ENCODE measurements at regions not wholly inside any gene's neighbourhood (a gene's known extent, or its start where the extent isn't known, plus 50 kb on each side); places are given as distances from the start of the nearest gene placed in this dataset.

- no peak for DNase-seq (ENCODE audit: low read depth, low spot score)
- no peaks in the 10 kb centered on the region for H3K9me3 ChIP-seq (ENCODE audit: control insufficient read depth, insufficient read depth, low read length)
- no CpG with 5 or more reads among the region's 2 CpGs for WGBS (ENCODE audit: insufficient coverage, insufficient read length)
- no peak overlapping the region for H3K27ac ChIP-seq (ENCODE audit: low read length)
- H3K4me1 ChIP-seq (ENCODE audit: control insufficient read depth, insufficient read depth, low read length), result no peaks in the 10 kb centered on the region
- H3K36me3 ChIP-seq (ENCODE audit: control insufficient read depth, insufficient read depth, low read length), result no peaks in the 10 kb centered on the region
- no peak overlapping the region for H3K4me3 ChIP-seq (ENCODE audit: low read length)
- no peaks in the 10 kb centered on the region for H3K27me3 ChIP-seq (ENCODE audit: control insufficient read depth, insufficient read depth, low read length)
Measured at GRCh38 chr7:41608447-41608846, 94.4 kb downstream of the INHBA start.

- DNase-seq (ENCODE audit: low read depth, low spot score), result no peak
- WGBS (ENCODE audit: insufficient coverage, insufficient read length), result no CpG with 5 or more reads among the region's 1 CpG
- H3K4me3 ChIP-seq (ENCODE audit: low read length), result no peak overlapping the region
- no peak overlapping the region for H3K27ac ChIP-seq (ENCODE audit: low read length)
- H3K9me3 ChIP-seq (ENCODE audit: control insufficient read depth, insufficient read depth, low read length), result no peaks in the 10 kb centered on the region
- no peaks in the 10 kb centered on the region for H3K4me1 ChIP-seq (ENCODE audit: control insufficient read depth, insufficient read depth, low read length)
- no peaks in the 10 kb centered on the region for H3K27me3 ChIP-seq (ENCODE audit: control insufficient read depth, insufficient read depth, low read length)
- no peaks in the 10 kb centered on the region for H3K36me3 ChIP-seq (ENCODE audit: control insufficient read depth, insufficient read depth, low read length)
Measured at GRCh38 chr7:41603985-41604384, 98.9 kb downstream of the INHBA start.

GRCh38 chr7:41599760-41600159 lies 103.1 kb downstream of the INHBA start:
- no peaks in the 10 kb centered on the region for H3K9me3 ChIP-seq (ENCODE audit: control insufficient read depth, insufficient read depth, low read length)
- H3K27ac ChIP-seq (ENCODE audit: low read length), result no peak overlapping the region
- H3K4me1 ChIP-seq (ENCODE audit: control insufficient read depth, insufficient read depth, low read length), result no peaks in the 10 kb centered on the region
- no peaks in the 10 kb centered on the region for H3K36me3 ChIP-seq (ENCODE audit: control insufficient read depth, insufficient read depth, low read length)
- H3K4me3 ChIP-seq (ENCODE audit: low read length), result no peak overlapping the region
- DNase-seq (ENCODE audit: low read depth, low spot score), result peak; percentile 52
- no CpG with 5 or more reads among the region's 4 CpGs for WGBS (ENCODE audit: insufficient coverage, insufficient read length)
- H3K27me3 ChIP-seq (ENCODE audit: control insufficient read depth, insufficient read depth, low read length), result no peaks in the 10 kb centered on the region

GRCh38 chr7:41592794-41593193 lies 110.1 kb downstream of the INHBA start:
- no peaks in the 10 kb centered on the region for H3K9me3 ChIP-seq (ENCODE audit: control insufficient read depth, insufficient read depth, low read length)
- H3K36me3 ChIP-seq (ENCODE audit: control insufficient read depth, insufficient read depth, low read length), result no peaks in the 10 kb centered on the region
- no peaks in the 10 kb centered on the region for H3K4me1 ChIP-seq (ENCODE audit: control insufficient read depth, insufficient read depth, low read length)
- H3K27me3 ChIP-seq (ENCODE audit: control insufficient read depth, insufficient read depth, low read length), result no peaks in the 10 kb centered on the region
- H3K4me3 ChIP-seq (ENCODE audit: low read length), result no peak overlapping the region
- DNase-seq (ENCODE audit: low read depth, low spot score), result no peak
- no peak overlapping the region for H3K27ac ChIP-seq (ENCODE audit: low read length)

GRCh38 chr7:41592236-41592635 lies 110.7 kb downstream of the INHBA start:
- Histone ChIP-seq H3K9me3 (ENCODE audit: control insufficient read depth, insufficient read depth, low read length) (no peaks in the 10 kb centered on the region), H3K27ac (ENCODE audit: low read length) (no peak overlapping the region), H3K36me3 (ENCODE audit: control insufficient read depth, insufficient read depth, low read length) (no peaks in the 10 kb centered on the region), H3K27me3 (ENCODE audit: control insufficient read depth, insufficient read depth, low read length) (no peaks in the 10 kb centered on the region), H3K4me1 (ENCODE audit: control insufficient read depth, insufficient read depth, low read length) (no peaks in the 10 kb centered on the region), H3K4me3 (ENCODE audit: low read length) (no peak overlapping the region)
- DNase-seq (ENCODE audit: low read depth, low spot score), result no peak
- no CpG with 5 or more reads among the region's 1 CpG for WGBS (ENCODE audit: insufficient coverage, insufficient read length)

- Histone ChIP-seq H3K4me1 (ENCODE audit: control insufficient read depth, insufficient read depth, low read length) (no peaks in the 10 kb centered on the region), H3K27ac (ENCODE audit: low read length) (no peak overlapping the region), H3K4me3 (ENCODE audit: low read length) (no peak overlapping the region), H3K27me3 (ENCODE audit: control insufficient read depth, insufficient read depth, low read length) (no peaks in the 10 kb centered on the region), H3K9me3 (ENCODE audit: control insufficient read depth, insufficient read depth, low read length) (no peaks in the 10 kb centered on the region), H3K36me3 (ENCODE audit: control insufficient read depth, insufficient read depth, low read length) (no peaks in the 10 kb centered on the region)
- DNase-seq (ENCODE audit: low read depth, low spot score), result no peak
- WGBS (ENCODE audit: insufficient coverage, insufficient read length), result no CpG with 5 or more reads among the region's 1 CpG
Measured at GRCh38 chr7:41590986-41591385, 111.9 kb downstream of the INHBA start.

GRCh38 chr7:41588341-41588740 lies 114.5 kb downstream of the INHBA start:
- DNase-seq (ENCODE audit: low read depth, low spot score), result no peak
- H3K9me3 ChIP-seq (ENCODE audit: control insufficient read depth, insufficient read depth, low read length), result no peaks in the 10 kb centered on the region
- WGBS (ENCODE audit: insufficient coverage, insufficient read length), result no CpG with 5 or more reads among the region's 5 CpGs
- no peaks in the 10 kb centered on the region for H3K4me1 ChIP-seq (ENCODE audit: control insufficient read depth, insufficient read depth, low read length)
- no peak overlapping the region for H3K27ac ChIP-seq (ENCODE audit: low read length)
- H3K4me3 ChIP-seq (ENCODE audit: low read length), result no peak overlapping the region
- H3K27me3 ChIP-seq (ENCODE audit: control insufficient read depth, insufficient read depth, low read length), result no peaks in the 10 kb centered on the region
- H3K36me3 ChIP-seq (ENCODE audit: control insufficient read depth, insufficient read depth, low read length), result no peaks in the 10 kb centered on the region

- Histone ChIP-seq H3K4me3 (ENCODE audit: low read length) (no peak overlapping the region), H3K4me1 (ENCODE audit: control insufficient read depth, insufficient read depth, low read length) (no peaks in the 10 kb centered on the region), H3K27ac (ENCODE audit: low read length) (no peak overlapping the region), H3K36me3 (ENCODE audit: control insufficient read depth, insufficient read depth, low read length) (no peaks in the 10 kb centered on the region), H3K9me3 (ENCODE audit: control insufficient read depth, insufficient read depth, low read length) (no peaks in the 10 kb centered on the region), H3K27me3 (ENCODE audit: control insufficient read depth, insufficient read depth, low read length) (no peaks in the 10 kb centered on the region)
- WGBS (ENCODE audit: insufficient coverage, insufficient read length), result no CpG with 5 or more reads among the region's 3 CpGs
- no peak for DNase-seq (ENCODE audit: low read depth, low spot score)
Measured at GRCh38 chr7:41586931-41587640, 115.8 kb downstream of the INHBA start.

GRCh38 chr7:41584746-41585145 lies 118.1 kb downstream of the INHBA start:
- Histone ChIP-seq H3K36me3 (ENCODE audit: control insufficient read depth, insufficient read depth, low read length) (no peaks in the 10 kb centered on the region), H3K27ac (ENCODE audit: low read length) (no peak overlapping the region), H3K9me3 (ENCODE audit: control insufficient read depth, insufficient read depth, low read length) (no peaks in the 10 kb centered on the region), H3K27me3 (ENCODE audit: control insufficient read depth, insufficient read depth, low read length) (no peaks in the 10 kb centered on the region), H3K4me1 (ENCODE audit: control insufficient read depth, insufficient read depth, low read length) (no peaks in the 10 kb centered on the region), H3K4me3 (ENCODE audit: low read length) (no peak overlapping the region)
- no CpG with 5 or more reads among the region's 5 CpGs for WGBS (ENCODE audit: insufficient coverage, insufficient read length)
- DNase-seq (ENCODE audit: low read depth, low spot score), result no peak

GRCh38 chr7:41582116-41582515 lies 120.8 kb downstream of the INHBA start:
- no peaks in the 10 kb centered on the region for H3K4me1 ChIP-seq (ENCODE audit: control insufficient read depth, insufficient read depth, low read length)
- H3K27ac ChIP-seq (ENCODE audit: low read length), result no peak overlapping the region
- no CpG with 5 or more reads among the region's 1 CpG for WGBS (ENCODE audit: insufficient coverage, insufficient read length)
- no peak for DNase-seq (ENCODE audit: low read depth, low spot score)
- H3K9me3 ChIP-seq (ENCODE audit: control insufficient read depth, insufficient read depth, low read length), result no peaks in the 10 kb centered on the region
- H3K27me3 ChIP-seq (ENCODE audit: control insufficient read depth, insufficient read depth, low read length), result no peaks in the 10 kb centered on the region
- H3K4me3 ChIP-seq (ENCODE audit: low read length), result no peak overlapping the region
- no peaks in the 10 kb centered on the region for H3K36me3 ChIP-seq (ENCODE audit: control insufficient read depth, insufficient read depth, low read length)

GRCh38 chr7:41581041-41581440 lies 121.8 kb downstream of the INHBA start:
- no peak overlapping the region for H3K4me3 ChIP-seq (ENCODE audit: low read length)
- no peaks in the 10 kb centered on the region for H3K9me3 ChIP-seq (ENCODE audit: control insufficient read depth, insufficient read depth, low read length)
- WGBS (ENCODE audit: insufficient coverage, insufficient read length), result no CpG with 5 or more reads among the region's 1 CpG
- no peak for DNase-seq (ENCODE audit: low read depth, low spot score)
- no peaks in the 10 kb centered on the region for H3K27me3 ChIP-seq (ENCODE audit: control insufficient read depth, insufficient read depth, low read length)
- no peaks in the 10 kb centered on the region for H3K4me1 ChIP-seq (ENCODE audit: control insufficient read depth, insufficient read depth, low read length)
- no peaks in the 10 kb centered on the region for H3K36me3 ChIP-seq (ENCODE audit: control insufficient read depth, insufficient read depth, low read length)
- H3K27ac ChIP-seq (ENCODE audit: low read length), result no peak overlapping the region

Measured in iPS DF 6.9 (cell line).